BJ (cell line): ENCODE measurements at regions not wholly inside any gene's neighbourhood (a gene's known extent, or its start where the extent isn't known, plus 50 kb on each side); places are given as distances from the start of the nearest gene placed in this dataset.

Source experiments
- CTCF ChIA-PET: fragments of 350-600 bp; formaldehyde crosslinking; extraction: SDS; loops from one replicate; lab custom pipeline; 2021; ENCODE audit warnings: antibody characterized with exemption, inconsistent platforms; lab: Yijun Ruan, JAX
- POLR2A ChIA-PET: fragments of 300-600 bp; sonication (Branson Sonifier 250); formaldehyde crosslinking; extraction: SDS; loops from one replicate; lab custom pipeline; 2021; ENCODE audit warnings: antibody characterized with exemption; lab: Charles Lee
- DNase-seq: peaks from one replicate; pipeline ENCODE4 v3.0.0-alpha.2; 2011; ENCODE audit warnings: low read depth
- H3K27me3 ChIP-seq: 2 replicates; pipeline ENCODE4 v1.6.0; 2011; ENCODE audit warnings: low read length; ENCODE audit not compliant: control insufficient read depth, insufficient read depth
- H3K36me3 ChIP-seq: 2 replicates; pipeline ENCODE4 v1.5.1; 2011; ENCODE audit warnings: low read length; ENCODE audit not compliant: control insufficient read depth, insufficient read depth
- H3K4me3 ChIP-seq: 2 replicates; pipeline ENCODE4 v1.5.1; 2011; ENCODE audit warnings: low read depth, mild to moderate bottlenecking, control low read depth, low read length
- TF ChIP-seq, protein P1 (sequence below): IDR thresholded peaks from 2 replicates; pipeline ENCODE4 v1.5.1; 2011; ENCODE audit warnings: low read depth, mild to moderate bottlenecking, control low read depth, inconsistent platforms, low read length, moderate library complexity; ENCODE audit not compliant: insufficient read depth

DNA sequence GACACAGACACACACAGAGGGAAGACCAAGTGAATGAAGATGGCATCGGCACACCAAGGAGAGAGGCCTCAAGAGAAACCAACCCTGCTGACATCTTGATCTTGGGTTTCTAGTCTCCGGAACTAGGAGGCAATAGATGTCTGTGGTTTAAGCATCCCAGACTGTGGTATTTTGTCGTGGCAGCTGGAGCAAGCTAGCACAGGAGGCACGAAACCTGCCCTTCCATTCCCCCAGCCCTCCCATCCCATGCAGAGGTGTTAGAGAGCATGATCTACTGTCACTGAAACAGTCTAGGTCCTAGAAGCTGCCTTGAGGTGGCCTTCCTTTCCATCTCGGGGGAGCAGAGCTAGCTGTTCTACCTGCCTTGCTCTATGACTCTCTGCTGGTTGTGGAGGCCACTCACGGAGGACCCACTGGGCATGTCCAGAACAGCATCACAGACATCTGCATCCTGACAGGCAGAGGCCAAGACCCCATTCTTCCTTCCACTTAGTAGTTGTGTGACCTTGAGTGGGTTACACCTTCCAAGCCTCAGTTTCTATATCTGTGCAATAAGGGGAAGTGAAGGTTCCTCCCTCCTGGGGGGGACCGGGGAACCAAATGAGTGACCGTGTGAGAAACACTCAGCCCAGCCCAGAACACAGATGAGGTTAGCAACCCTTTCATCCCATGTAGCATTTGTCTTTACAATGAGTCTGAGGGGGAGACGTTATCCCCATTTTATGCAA is 134.3 kb upstream of the BOD1 start:
- ChIA-PET CTCF (interaction anchor here (1.0 kb wide), 1 partner anchor 18 kb away, joined by 3 read pairs; no protein-coding TSS in a partner anchor), POLR2A (no interaction called here)
- no peak for DNase-seq
- H3K27me3 ChIP-seq = 0 out of 2 replicates have a peak, but pooled peaks cover 1% of the 10 kb centered on the region
- no peaks in the 10 kb centered on the region for H3K36me3 ChIP-seq
- no peak overlapping the region for H3K4me3 ChIP-seq
- TF ChIP-seq, protein P1, sequence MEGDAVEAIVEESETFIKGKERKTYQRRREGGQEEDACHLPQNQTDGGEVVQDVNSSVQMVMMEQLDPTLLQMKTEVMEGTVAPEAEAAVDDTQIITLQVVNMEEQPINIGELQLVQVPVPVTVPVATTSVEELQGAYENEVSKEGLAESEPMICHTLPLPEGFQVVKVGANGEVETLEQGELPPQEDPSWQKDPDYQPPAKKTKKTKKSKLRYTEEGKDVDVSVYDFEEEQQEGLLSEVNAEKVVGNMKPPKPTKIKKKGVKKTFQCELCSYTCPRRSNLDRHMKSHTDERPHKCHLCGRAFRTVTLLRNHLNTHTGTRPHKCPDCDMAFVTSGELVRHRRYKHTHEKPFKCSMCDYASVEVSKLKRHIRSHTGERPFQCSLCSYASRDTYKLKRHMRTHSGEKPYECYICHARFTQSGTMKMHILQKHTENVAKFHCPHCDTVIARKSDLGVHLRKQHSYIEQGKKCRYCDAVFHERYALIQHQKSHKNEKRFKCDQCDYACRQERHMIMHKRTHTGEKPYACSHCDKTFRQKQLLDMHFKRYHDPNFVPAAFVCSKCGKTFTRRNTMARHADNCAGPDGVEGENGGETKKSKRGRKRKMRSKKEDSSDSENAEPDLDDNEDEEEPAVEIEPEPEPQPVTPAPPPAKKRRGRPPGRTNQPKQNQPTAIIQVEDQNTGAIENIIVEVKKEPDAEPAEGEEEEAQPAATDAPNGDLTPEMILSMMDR = no peak

DNA sequence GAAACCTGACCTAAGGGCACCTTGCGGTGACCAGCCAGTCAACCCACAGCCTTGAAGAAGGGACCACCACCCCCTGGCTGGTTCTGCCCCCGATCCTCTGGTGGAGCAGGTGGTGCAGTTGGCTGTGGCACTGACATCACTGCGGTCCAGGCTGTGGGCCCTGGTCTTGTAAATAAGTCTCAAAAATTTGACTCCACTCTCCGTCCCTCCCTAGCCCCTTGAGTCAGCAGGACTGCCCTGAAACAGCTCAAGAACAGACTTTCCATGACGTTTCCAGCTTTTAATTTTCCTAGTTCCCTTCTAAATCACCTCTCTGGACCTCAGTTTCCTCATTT is 134.8 kb upstream of the BOD1 start:
- TF ChIP-seq, protein P1 = no peak
- Histone ChIP-seq H3K27me3 (0 out of 2 replicates have a peak, but pooled peaks cover 1% of the 10 kb centered on the region), H3K4me3 (no peak overlapping the region), H3K36me3 (no peaks in the 10 kb centered on the region)
- ChIA-PET CTCF (no interaction called here), POLR2A (no interaction called here)
- DNase-seq = no peak

DNA sequence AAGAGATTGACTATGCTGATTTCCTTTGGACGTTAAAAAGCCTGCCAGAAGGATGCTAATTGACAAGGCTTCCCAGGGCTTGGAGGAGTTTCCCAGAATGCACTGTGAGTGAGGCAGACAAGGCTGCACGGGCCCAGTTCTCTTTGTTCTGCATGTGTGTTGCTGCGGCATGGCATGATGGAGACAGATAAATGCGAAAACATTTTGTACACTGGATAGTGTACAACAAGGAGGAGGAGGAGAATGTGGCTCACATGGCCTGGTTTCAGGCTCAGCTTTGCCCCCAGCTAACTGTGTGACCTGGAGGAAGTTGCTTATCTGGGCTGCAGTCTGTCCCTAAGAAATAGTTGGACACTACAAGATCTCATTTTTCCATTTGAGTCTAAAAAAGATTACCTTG is 135.5 kb upstream of the CPEB4 start:
- no peaks in the 10 kb centered on the region for H3K36me3 ChIP-seq
- no peak overlapping the region for H3K4me3 ChIP-seq
- 0 out of 2 replicates have a peak, but pooled peaks cover 1% of the 10 kb centered on the region for H3K27me3 ChIP-seq
- ChIA-PET CTCF (interaction anchor here (0.6 to 0.9 kb wide), 3 partner anchors 8 to 61 kb away, joined by 3 to 4 read pairs (median 3); no protein-coding TSS in a partner anchor), POLR2A (no interaction called here)
- TF ChIP-seq, protein P1 = no peak
- DNase-seq = no peak

DNA sequence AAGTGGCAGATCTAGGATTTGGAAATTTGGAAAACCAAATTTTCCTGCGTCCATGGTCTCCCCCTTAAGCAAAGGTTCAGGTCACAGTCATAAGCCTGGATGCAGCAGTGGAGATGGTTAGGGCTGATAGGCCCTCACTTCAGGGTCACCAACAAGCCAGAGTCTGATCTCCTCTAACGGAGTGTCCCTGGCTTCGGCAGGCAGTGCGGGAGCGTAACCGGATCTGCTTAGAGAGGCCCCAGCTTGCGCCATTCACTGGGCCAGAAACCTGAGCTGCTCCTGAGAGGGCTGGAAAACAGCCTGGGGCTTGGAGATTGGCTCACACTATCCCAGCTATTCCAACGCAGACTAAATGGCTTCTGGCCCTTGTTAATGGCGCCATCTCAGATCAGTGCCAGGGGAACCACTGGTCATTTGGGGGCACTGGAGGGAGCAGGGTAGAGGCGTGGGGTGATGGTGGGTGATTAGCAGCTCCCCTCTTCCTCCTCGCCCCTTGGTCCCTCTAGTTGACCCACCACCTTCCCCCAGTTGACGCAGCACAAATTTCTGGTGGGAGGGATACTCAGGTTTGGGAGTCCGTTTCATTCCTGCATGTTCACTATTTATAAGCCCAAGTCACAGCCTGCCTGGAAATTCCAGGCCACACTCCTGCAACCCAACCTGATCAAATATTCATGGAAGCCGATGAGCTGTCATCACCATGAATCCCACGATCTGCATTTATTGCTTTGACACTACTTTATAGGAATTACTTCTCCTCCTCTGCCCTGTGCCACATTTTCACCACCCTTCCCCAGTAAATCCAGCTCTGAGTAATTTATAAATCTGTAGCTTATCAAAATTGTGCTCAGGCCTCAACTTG is 134.6 kb upstream of the CPEB4 start:
- TF ChIP-seq, protein P1 = no peak
- Histone ChIP-seq H3K4me3 (no peak overlapping the region), H3K36me3 (no peaks in the 10 kb centered on the region), H3K27me3 (peaks cover 2% of the 10 kb centered on the region; the same call in 1 of the 2 replicates)
- ChIA-PET CTCF (interaction anchor here (0.6 to 0.9 kb wide), 3 partner anchors 9 to 61 kb away, joined by 3 to 4 read pairs (median 3); no protein-coding TSS in a partner anchor), POLR2A (no interaction called here)
- peak; percentile 4 for DNase-seq

DNA sequence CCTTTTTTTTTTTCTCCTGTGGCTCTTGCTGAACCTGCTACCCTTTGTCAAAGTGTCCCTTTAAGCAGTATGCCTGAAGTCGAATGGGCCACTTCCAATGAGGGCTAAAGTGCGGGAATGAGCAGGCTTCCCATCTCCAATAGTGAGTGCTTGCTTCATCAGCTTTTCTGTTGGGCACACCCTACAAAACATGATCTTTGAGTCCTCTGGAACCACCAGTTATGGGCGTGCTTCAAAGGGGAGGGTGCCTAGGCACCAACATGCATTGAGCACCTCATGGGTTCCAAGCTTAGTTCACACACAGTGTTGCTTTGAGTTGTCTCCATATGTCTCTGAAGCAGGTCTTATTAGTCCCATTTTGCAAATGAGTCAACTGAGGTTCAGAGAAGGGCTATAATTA is 132.8 kb upstream of the CPEB4 start:
- no peak overlapping the region for H3K4me3 ChIP-seq
- TF ChIP-seq, protein P1 = no peak
- H3K36me3 ChIP-seq = no peaks in the 10 kb centered on the region
- H3K27me3 ChIP-seq = peaks cover 4% of the 10 kb centered on the region; the same call in 1 of the 2 replicates
- POLR2A ChIA-PET = no interaction called here
- CTCF ChIA-PET = no interaction called here
- DNase-seq = no peak
